Skeletal muscle satellite cell (primary cell): ENCODE measurements at regions not wholly inside any gene's neighbourhood (a gene's known extent, or its start where the extent isn't known, plus 50 kb on each side); places are given as distances from the start of the nearest gene placed in this dataset.
"Not testable (repeated sequence)": the region's sequence is repeated elsewhere in the genome, so short reads cannot be mapped to it uniquely, and the experiment has no call there.

Experiments
- H3K27me3 ChIP-seq: 2 replicates; pipeline ENCODE4 v1.7.0; 2013; ENCODE audit warnings: low read length; ENCODE audit not compliant: control insufficient read depth, insufficient read depth
- H3K36me3 ChIP-seq: 2 replicates; pipeline ENCODE4 v1.7.0; 2013; ENCODE audit warnings: mild to moderate bottlenecking, control low read depth, low read length; ENCODE audit not compliant: insufficient read depth
- H3K4me1 ChIP-seq: 2 replicates; pipeline ENCODE4 v1.7.0; 2013; ENCODE audit warnings: low read length; ENCODE audit not compliant: control insufficient read depth, insufficient read depth
- H3K4me2 ChIP-seq: 2 replicates; pipeline ENCODE4 v1.7.0; 2013; ENCODE audit warnings: mild to moderate bottlenecking, low read length
- H3K4me3 ChIP-seq: 2 replicates; pipeline ENCODE4 v1.7.0; 2013; ENCODE audit warnings: low read length
- H3K9ac ChIP-seq: 2 replicates; pipeline ENCODE4 v1.7.0; 2013; ENCODE audit warnings: mild to moderate bottlenecking, low read depth, low read length, moderate library complexity
- H3K9me3 ChIP-seq: replicated peaks from 2 replicates; pipeline ENCODE4 v1.7.0; 2013; ENCODE audit warnings: mild to moderate bottlenecking, control low read depth, low read length

DNA sequence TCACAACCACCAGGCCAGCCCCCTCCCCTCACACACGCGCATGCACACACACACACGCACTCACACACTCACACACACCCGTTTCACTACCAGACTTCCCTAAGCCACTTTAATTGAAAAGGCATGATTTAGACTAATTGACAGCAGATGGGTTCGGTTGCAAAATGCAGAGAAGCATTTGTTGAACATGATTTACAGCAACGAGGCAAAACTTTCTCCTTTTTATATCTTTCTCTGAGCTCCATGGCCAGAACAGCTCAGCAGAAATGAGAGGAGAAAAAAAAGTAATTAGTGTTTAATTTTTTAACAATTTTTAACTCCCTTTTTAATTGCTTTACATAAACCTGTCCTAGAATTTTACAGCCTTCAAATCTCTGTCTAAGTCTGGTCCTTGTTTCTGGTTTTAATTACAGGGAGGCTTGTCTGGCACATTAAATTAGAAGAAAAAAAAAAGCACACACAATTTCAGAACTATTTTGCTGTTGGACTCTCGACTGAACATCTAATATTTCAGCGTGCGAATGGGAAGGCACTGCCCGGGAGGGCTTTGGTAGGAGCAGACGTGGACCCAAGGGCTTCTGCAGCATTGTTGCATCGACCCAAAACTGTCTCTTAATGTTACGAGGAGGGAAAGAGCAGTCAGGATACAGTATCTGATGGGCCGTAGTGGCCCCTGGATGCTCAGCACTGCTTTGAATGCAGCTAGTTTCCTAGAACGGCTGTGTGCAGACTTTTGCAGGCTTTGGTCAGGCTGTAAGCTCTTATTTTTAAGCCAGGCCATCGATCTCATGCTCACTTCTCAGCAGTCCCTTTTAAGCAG lies 255.9 kb downstream of the SOX9 start:
- Histone ChIP-seq H3K27me3 (no peaks in the 10 kb centered on the region), H3K4me3 (no peak overlapping the region), H3K9me3 (no peaks in the 10 kb centered on the region), H3K4me2 (no peak overlapping the region), H3K36me3 (no peaks in the 10 kb centered on the region), H3K4me1 (peaks cover 15% of the 10 kb centered on the region), H3K9ac (no peak overlapping the region)

DNA sequence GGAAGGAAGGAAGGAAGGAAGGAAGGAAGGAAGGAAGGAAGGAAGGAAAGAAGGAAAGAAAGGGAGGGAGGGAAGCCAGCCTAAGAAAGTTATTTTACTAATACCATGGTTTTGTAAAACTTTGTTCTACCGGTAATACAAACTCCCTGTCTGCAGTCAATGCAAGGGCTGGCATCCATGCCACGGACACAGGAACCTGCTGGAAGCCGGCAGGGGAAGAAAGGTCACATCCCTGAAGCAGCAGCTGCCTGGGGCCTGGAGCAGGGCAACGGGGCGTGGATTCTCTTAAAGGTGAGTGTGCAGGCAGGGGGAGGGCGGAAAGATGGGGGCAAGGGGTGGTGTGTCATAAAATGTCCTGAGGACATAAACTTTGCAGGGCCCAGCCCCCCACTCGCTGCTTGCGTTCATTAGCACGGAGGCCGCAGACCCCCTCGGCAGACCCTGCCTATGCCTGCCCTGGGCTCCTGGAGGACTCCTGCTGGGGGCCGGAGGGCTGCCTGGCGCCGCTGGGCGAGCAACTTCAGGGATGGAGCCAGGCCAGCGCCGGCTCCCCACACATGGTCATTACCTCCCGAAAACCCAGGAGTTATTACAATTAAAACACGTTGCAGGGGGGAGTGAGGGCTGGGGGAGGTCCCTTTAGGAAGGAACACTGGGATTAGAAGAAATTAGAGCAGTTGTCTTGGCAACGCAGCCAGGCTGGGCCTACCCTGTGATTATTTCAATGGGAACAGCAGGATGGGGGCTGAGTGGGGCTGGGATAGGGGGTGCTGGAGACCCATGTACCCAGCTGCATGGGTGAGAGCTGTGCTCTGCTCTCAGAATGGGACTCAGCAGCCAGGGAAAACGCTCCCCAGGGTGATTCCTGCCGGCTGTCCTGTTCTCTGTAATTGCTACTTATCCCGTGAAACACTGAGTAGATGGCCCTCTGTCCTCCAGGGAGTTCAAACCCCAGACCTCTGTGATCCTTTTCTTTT lies 257.9 kb downstream of the SOX9 start:
- Histone ChIP-seq H3K4me1 (peaks cover 9% of the 10 kb centered on the region), H3K36me3 (no peaks in the 10 kb centered on the region), H3K27me3 (no peaks in the 10 kb centered on the region), H3K4me2 (no peak overlapping the region), H3K9me3 (no peaks in the 10 kb centered on the region), H3K9ac (no peak overlapping the region), H3K4me3 (no peak overlapping the region)

DNA sequence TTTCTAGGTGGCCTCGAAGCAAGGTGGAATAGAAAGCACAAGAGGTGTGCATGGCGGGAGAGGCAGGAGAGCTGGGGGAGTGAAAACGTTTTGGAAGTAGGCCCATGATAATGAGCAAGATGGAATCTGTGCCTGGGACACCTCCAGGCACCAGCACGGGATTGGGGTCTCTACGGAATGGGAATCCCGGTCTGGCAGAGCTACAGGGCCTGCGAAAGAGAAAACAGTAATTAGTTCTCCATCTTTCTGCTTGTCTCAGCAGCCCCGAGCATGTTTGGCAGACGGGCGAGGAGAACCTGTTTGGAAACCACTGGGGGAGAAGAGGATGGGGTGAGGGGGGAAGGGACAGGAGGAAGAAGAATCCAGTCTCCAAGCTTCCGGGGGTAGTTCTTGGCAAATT lies 258.7 kb downstream of the SOX9 start:
- Histone ChIP-seq H3K4me2 (no peak overlapping the region), H3K9me3 (no peaks in the 10 kb centered on the region), H3K36me3 (no peaks in the 10 kb centered on the region), H3K4me1 (peaks cover under 1% of the 10 kb centered on the region), H3K27me3 (no peaks in the 10 kb centered on the region), H3K4me3 (no peak overlapping the region), H3K9ac (no peak overlapping the region)

DNA sequence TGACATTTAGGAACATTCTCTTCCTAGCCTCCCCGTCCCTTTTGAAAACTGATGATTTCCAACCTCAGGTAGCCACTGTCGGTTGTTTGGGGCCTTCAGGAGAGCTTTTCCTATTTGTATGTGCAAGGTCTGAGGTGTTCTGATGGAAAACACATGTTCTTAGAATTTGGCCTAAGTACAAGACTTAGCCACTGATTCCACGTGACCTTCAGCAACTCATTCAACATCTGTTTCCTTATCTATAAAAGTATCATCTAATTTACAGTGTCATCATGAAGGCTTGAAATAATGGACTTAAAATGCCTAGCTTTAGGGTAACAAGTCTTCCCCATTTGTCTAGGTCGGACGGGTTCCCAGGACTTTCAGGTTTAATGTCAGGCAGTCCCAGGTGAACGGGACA lies 259.3 kb downstream of the SOX9 start:
- no peaks in the 10 kb centered on the region for H3K36me3 ChIP-seq
- H3K4me2 ChIP-seq: no peak overlapping the region
- H3K4me3 ChIP-seq: no peak overlapping the region
- no peaks in the 10 kb centered on the region for H3K9me3 ChIP-seq
- no peaks in the 10 kb centered on the region for H3K4me1 ChIP-seq
- H3K9ac ChIP-seq: no peak overlapping the region
- no peaks in the 10 kb centered on the region for H3K27me3 ChIP-seq

DNA sequence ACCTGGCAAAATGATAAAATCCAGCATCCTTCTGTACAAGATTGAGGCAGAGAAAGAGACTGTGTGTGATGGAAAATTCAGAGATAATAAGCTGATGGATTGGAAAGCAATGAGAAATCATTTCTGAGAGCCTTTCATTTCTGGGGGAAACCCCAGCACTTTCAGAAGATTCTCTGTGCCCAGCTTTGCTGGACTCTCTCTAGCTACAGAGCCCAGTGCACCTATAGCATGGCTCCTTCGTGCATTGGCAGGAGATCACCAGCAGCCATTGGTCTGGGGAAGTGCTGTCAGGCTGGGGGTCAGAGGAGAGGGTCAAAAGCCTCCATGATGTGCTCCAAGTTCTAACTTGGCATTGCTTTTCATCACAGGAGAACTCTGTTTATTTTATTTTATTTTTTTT lies 259.9 kb downstream of the SOX9 start:
- Histone ChIP-seq H3K36me3 (no peaks in the 10 kb centered on the region), H3K27me3 (no peaks in the 10 kb centered on the region), H3K4me1 (peaks cover 4% of the 10 kb centered on the region), H3K4me3 (no peak overlapping the region), H3K4me2 (no peak overlapping the region), H3K9ac (no peak overlapping the region), H3K9me3 (no peaks in the 10 kb centered on the region)

DNA sequence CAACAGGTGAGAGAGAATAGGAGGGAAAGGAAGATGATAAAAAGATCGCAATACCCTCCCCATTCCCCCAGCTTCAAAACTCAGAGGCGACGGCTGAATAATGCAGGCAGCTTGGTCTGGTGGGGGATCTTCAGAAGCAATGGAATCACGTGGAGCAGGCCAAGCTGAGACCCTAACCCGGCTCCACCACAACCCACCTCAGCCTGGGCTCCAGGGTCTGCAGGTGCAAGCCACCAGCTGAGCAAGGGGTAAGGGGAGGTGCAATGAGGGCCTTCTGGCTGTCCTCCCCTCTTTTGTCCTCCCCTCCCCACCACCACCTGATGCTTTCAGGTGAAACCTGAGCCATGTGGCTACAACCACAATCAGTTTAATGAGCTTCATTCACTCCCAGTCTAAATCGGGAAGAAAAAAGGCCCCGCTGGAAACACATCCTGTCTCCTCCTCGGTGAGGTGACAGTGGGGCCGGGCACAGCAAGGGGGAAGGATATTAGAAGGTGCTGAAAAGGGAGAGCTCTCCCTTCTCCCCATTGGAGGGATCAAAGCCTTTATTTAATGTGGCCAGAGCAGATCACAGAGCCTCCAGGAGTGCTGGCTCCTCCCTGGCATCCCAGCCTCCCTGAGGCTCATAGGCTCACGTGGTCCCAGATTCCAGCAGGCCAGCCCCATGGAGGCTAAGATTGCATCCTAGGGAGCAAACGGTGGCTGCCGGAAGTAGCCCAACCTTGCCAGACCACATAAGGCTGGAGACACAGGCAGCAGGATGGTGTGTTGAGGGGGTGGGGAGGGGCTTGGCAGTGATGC lies 261.0 kb downstream of the SOX9 start:
- no peak overlapping the region for H3K4me3 ChIP-seq
- no peak overlapping the region for H3K4me2 ChIP-seq
- no peaks in the 10 kb centered on the region for H3K27me3 ChIP-seq
- peaks cover 14% of the 10 kb centered on the region for H3K4me1 ChIP-seq
- no peak overlapping the region for H3K9ac ChIP-seq
- H3K9me3 ChIP-seq: no peaks in the 10 kb centered on the region
- H3K36me3 ChIP-seq: no peaks in the 10 kb centered on the region

DNA sequence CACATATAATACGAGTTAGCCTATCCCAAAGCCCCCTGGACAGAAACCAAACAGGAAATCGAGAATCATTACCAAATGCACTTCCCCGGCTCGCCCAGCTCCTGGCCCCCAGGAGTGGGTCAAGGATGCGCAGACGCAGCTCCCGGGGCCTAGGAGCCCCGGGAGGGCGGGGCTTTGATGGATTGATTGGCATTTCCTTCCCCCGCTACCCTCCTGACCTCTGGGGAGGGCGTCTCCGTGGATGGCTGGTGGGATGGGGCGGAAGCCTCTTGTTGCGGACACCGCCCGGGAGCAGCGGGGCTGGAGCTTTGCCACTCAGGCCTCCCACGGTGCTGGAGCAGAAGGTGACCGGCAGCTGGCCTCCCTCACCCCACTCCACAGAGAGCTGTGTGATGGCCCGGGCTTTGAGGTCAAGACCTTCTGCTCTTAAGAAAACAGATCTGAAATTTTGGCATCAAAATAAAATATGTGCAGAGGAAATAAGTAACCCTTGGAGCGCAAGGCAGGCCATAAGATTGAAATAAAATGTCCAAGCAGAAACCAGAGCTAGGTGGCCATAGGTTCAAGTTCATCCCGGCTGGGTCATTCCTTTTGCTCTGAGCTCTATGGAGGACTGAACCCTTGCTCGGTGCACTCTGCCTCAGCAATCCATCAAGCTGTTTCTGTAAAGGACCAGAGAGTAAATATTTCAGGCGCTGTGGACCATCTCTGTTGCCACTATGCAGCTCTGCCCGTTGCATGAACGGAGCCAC lies 262.3 kb downstream of the SOX9 start:
- no peaks in the 10 kb centered on the region for H3K36me3 ChIP-seq
- no peak overlapping the region for H3K4me2 ChIP-seq
- no peak overlapping the region for H3K9ac ChIP-seq
- peaks cover 26% of the 10 kb centered on the region for H3K4me1 ChIP-seq
- no peaks in the 10 kb centered on the region for H3K27me3 ChIP-seq
- H3K9me3 ChIP-seq: no peaks in the 10 kb centered on the region
- H3K4me3 ChIP-seq: no peak overlapping the region

DNA sequence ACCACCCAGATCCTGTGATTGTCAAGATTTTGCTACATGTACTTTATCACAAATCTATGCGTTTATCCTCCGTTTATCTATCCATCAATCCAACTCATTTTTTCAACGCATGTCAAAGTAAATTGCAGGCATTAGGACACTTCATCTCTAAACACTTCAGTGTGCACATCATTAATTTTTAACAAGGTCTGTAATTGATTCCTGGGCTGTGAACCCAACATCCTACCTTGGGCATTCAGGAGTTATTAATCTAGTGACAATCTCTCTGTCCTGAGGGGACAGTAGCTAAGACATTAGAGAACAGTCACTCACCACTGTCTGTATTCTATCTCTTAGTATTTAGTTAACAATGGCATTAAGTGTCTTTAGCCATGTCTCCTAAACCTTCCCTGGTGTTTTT lies 264.7 kb downstream of the SOX9 start:
- Histone ChIP-seq H3K9ac (no peak overlapping the region), H3K4me2 (no peak overlapping the region), H3K9me3 (no peaks in the 10 kb centered on the region), H3K4me3 (no peak overlapping the region), H3K36me3 (no peaks in the 10 kb centered on the region), H3K4me1 (peaks cover 45% of the 10 kb centered on the region), H3K27me3 (no peaks in the 10 kb centered on the region)

DNA sequence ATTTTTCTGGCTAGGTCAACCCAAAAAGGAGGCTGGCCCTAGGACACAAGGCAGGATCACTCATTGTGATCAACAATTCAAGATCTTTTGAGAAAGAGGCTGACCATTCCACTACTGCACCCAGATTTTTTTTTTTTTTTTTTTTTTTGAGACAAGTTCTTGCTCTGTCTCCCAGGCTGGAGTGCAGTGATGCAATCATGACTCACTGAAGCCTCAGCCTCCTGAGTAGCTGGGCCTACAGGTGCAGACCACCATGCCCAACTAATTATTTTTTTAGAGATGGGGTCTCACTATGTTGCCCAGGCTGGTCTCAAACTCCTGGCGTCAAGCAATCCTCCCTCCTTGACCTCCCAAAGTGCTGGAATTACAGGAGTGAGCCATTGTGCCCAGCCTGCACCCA lies 265.4 kb downstream of the SOX9 start:
- not testable (repeated sequence) for H3K9me3 ChIP-seq, H3K4me3 ChIP-seq, H3K4me2 ChIP-seq, H3K36me3 ChIP-seq, H3K9ac ChIP-seq, H3K27me3 ChIP-seq
- H3K4me1 ChIP-seq: peaks cover 52% of the 10 kb centered on the region

DNA sequence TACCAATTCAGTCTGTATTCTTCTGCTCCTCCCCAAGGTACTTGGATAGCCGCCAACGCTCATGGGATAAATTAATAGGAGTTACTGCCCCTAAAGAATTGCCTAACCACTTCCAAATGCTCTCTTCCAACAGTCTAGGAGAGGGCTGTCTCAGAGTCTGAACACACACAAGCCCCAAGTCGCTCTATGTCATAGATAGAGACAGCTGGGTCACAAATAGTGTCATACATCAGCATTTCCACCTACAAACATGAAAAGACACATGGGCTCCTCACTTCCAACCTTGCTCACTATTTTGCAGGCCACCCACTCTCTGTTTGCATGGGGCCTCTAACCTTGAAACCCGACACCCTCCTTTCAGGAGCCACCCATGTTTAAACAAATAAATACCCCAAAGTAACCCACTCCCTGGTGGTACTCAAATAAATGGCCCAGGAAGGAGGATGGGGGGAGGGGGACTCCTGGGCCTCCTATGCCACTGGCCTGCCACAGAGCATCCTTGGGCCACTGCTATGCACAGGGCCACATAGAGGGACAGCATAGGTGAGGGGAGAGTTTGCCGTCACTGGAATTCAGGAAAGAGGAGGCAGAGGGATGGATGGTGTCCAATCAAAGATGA lies 265.9 kb downstream of the SOX9 start:
- Histone ChIP-seq H3K4me1 (peaks cover 58% of the 10 kb centered on the region), H3K9me3 (no peaks in the 10 kb centered on the region), H3K9ac (no peak overlapping the region), H3K27me3 (no peaks in the 10 kb centered on the region), H3K4me2 (no peak overlapping the region), H3K4me3 (no peak overlapping the region), H3K36me3 (no peaks in the 10 kb centered on the region)
